SK-MEL-5 (cell line): ENCODE measurements at regions not wholly inside any gene's neighbourhood (a gene's known extent, or its start where the extent isn't known, plus 50 kb on each side); places are given as distances from the start of the nearest gene placed in this dataset.
"Not testable (repeated sequence)": the region's sequence is repeated elsewhere in the genome, so short reads cannot be mapped to it uniquely, and the experiment has no call there.

Experiments used
- DNase-seq: peaks from one replicate; pipeline ENCODE4 v3.0.0-alpha.2; 2016; ENCODE audit warnings: low read depth, low spot score
- in situ Hi-C: cut with HindIII; loops from 2 replicates; pipeline ENCODE4 v1.10.0; 2016; ENCODE audit warnings: low sequenced_read_pairs, high pct_unique_total_duplicates, low pct_unique_long_range_greater_than_20kb

GRCh38 chr5:39717176-39717897 lies 292.6 kb upstream of the DAB2 start:
- DNase-seq: no peak
- in situ Hi-C loops: no loop called here

GRCh38 chr5:39716532-39717028 lies 291.8 kb upstream of the DAB2 start:
- in situ Hi-C loops: no loop called here
- DNase-seq: peak; percentile 93

GRCh38 chr5:39714036-39714698 lies 289.4 kb upstream of the DAB2 start:
- in situ Hi-C loops: no loop called here
- DNase-seq: peak; percentile 89

- DNase-seq: peak; percentile 71
- in situ Hi-C loops: no loop called here
These were observed 288.6 kb upstream of the DAB2 start for GRCh38 chr5:39713250-39713916.

- in situ Hi-C loops: no loop called here
- DNase-seq: no peak
These were observed 287.8 kb upstream of the DAB2 start for GRCh38 chr5:39712316-39713249.

- in situ Hi-C loops: no loop called here
- no peak for DNase-seq
These were observed 287.0 kb upstream of the DAB2 start for GRCh38 chr5:39711821-39712220.

GRCh38 chr5:39709032-39709431 lies 284.3 kb upstream of the DAB2 start:
- in situ Hi-C loops: no loop called here
- DNase-seq: no peak

- in situ Hi-C loops: no loop called here
- no peak for DNase-seq
These were observed 278.1 kb upstream of the DAB2 start for GRCh38 chr5:39702928-39703327.

- no peak for DNase-seq
- in situ Hi-C loops: no loop called here
These were observed 275.7 kb upstream of the DAB2 start for GRCh38 chr5:39700523-39700922.

GRCh38 chr5:39698838-39699560 lies 274.2 kb upstream of the DAB2 start:
- in situ Hi-C loops: no loop called here
- no peak for DNase-seq

- DNase-seq: no peak
- in situ Hi-C loops: no loop called here
These were observed 273.1 kb upstream of the DAB2 start for GRCh38 chr5:39697881-39698280.

GRCh38 chr5:39696672-39697398 lies 272.1 kb upstream of the DAB2 start:
- in situ Hi-C loops: no loop called here
- DNase-seq: no peak

- peak; percentile 47 for DNase-seq
- in situ Hi-C loops: no loop called here
These were observed 267.2 kb upstream of the DAB2 start for GRCh38 chr5:39691993-39692392.

GRCh38 chr5:39691136-39691535 lies 266.4 kb upstream of the DAB2 start:
- in situ Hi-C loops: no loop called here
- no peak for DNase-seq

GRCh38 chr5:39689919-39690318 lies 265.1 kb upstream of the DAB2 start:
- DNase-seq: no peak
- in situ Hi-C loops: no loop called here

- in situ Hi-C loops, DNase-seq: not testable (repeated sequence)
These were observed 263.1 kb upstream of the DAB2 start for GRCh38 chr5:39687924-39688323.
